ENCODE measurements at regions not wholly inside any gene's neighbourhood (a gene's known extent, or its start where the extent isn't known, plus 50 kb on each side); places are given as distances from the start of the nearest gene placed in this dataset.

GRCh38 chr2:157032017-157032416, 225.5 kb upstream of the GALNT5 start:
- no peak for TF ChIP-seq GATA3 (IDR thresholded peaks at IDR 0.05; ENCODE audit: low read depth, low read length)
- TF ChIP-seq GATA2 (IDR thresholded peaks at IDR 0.05; ENCODE audit: low read depth, low read length), result no peak

GRCh38 chr2:157036726-157037125, 220.8 kb upstream of the GALNT5 start:
- no peak for TF ChIP-seq GATA2 (IDR thresholded peaks at IDR 0.05; ENCODE audit: low read depth, low read length)
- no peak for TF ChIP-seq GATA3 (IDR thresholded peaks at IDR 0.05; ENCODE audit: low read depth, low read length)

- TF ChIP-seq GATA2 (IDR thresholded peaks at IDR 0.05; ENCODE audit: low read depth, low read length) (no peak), GATA3 (IDR thresholded peaks at IDR 0.05; ENCODE audit: low read depth, low read length) (no peak)
These were observed 213.7 kb upstream of the GALNT5 start for GRCh38 chr2:157043786-157044185.

- TF ChIP-seq GATA2 (IDR thresholded peaks at IDR 0.05; ENCODE audit: low read depth, low read length) (no peak), GATA3 (IDR thresholded peaks at IDR 0.05; ENCODE audit: low read depth, low read length) (no peak)
These were observed 211.1 kb upstream of the GALNT5 start for GRCh38 chr2:157046396-157046795.

GRCh38 chr2:157052685-157053224, 204.8 kb upstream of the GALNT5 start:
- TF ChIP-seq GATA2 (IDR thresholded peaks at IDR 0.05; ENCODE audit: low read depth, low read length) (no peak), GATA3 (IDR thresholded peaks at IDR 0.05; ENCODE audit: low read depth, low read length) (no peak)

GRCh38 chr2:157053876-157054275, 203.6 kb upstream of the GALNT5 start:
- no peak for TF ChIP-seq GATA2 (IDR thresholded peaks at IDR 0.05; ENCODE audit: low read depth, low read length)
- TF ChIP-seq GATA3 (IDR thresholded peaks at IDR 0.05; ENCODE audit: low read depth, low read length), result no peak

GRCh38 chr2:157055660-157056199, 201.8 kb upstream of the GALNT5 start:
- TF ChIP-seq GATA3 (IDR thresholded peaks at IDR 0.05; ENCODE audit: low read depth, low read length) (no peak), GATA2 (IDR thresholded peaks at IDR 0.05; ENCODE audit: low read depth, low read length) (no peak)

- no peak for TF ChIP-seq GATA2 (IDR thresholded peaks at IDR 0.05; ENCODE audit: low read depth, low read length)
- TF ChIP-seq GATA3 (IDR thresholded peaks at IDR 0.05; ENCODE audit: low read depth, low read length), result no peak
These were observed 201.3 kb upstream of the GALNT5 start for GRCh38 chr2:157056200-157056676.

GRCh38 chr2:157058161-157058560, 199.3 kb upstream of the GALNT5 start:
- no peak for TF ChIP-seq GATA2 (IDR thresholded peaks at IDR 0.05; ENCODE audit: low read depth, low read length)
- TF ChIP-seq GATA3 (IDR thresholded peaks at IDR 0.05; ENCODE audit: low read depth, low read length), result no peak

- TF ChIP-seq GATA2 (IDR thresholded peaks at IDR 0.05; ENCODE audit: low read depth, low read length) (no peak), GATA3 (IDR thresholded peaks at IDR 0.05; ENCODE audit: low read depth, low read length) (no peak)
These were observed 198.5 kb upstream of the GALNT5 start for GRCh38 chr2:157059036-157059435.

GRCh38 chr2:157061799-157062198, 195.7 kb upstream of the GALNT5 start:
- TF ChIP-seq GATA2 (IDR thresholded peaks at IDR 0.05; ENCODE audit: low read depth, low read length) (no peak), GATA3 (IDR thresholded peaks at IDR 0.05; ENCODE audit: low read depth, low read length) (no peak)

- no peak for TF ChIP-seq GATA2 (IDR thresholded peaks at IDR 0.05; ENCODE audit: low read depth, low read length)
- TF ChIP-seq GATA3 (IDR thresholded peaks at IDR 0.05; ENCODE audit: low read depth, low read length), result no peak
These were observed 189.9 kb upstream of the GALNT5 start for GRCh38 chr2:157067562-157067961.

GRCh38 chr2:157068237-157068636, 189.3 kb upstream of the GALNT5 start:
- TF ChIP-seq GATA2 (IDR thresholded peaks at IDR 0.05; ENCODE audit: low read depth, low read length) (no peak), GATA3 (IDR thresholded peaks at IDR 0.05; ENCODE audit: low read depth, low read length) (no peak)

- TF ChIP-seq GATA3 (IDR thresholded peaks at IDR 0.05; ENCODE audit: low read depth, low read length) (no peak), GATA2 (IDR thresholded peaks at IDR 0.05; ENCODE audit: low read depth, low read length) (no peak)
These were observed 181.6 kb upstream of the GALNT5 start for GRCh38 chr2:157075924-157076323.

- no peak for TF ChIP-seq GATA3 (IDR thresholded peaks at IDR 0.05; ENCODE audit: low read depth, low read length)
- no peak for TF ChIP-seq GATA2 (IDR thresholded peaks at IDR 0.05; ENCODE audit: low read depth, low read length)
These were observed 180.9 kb upstream of the GALNT5 start for GRCh38 chr2:157076526-157077161.
